Keratinocyte (primary cell): ENCODE measurements at regions not wholly inside any gene's neighbourhood (a gene's known extent, or its start where the extent isn't known, plus 50 kb on each side); places are given as distances from the start of the nearest gene placed in this dataset.

ENCODE experiments used
- EZH2 ChIP-seq: IDR thresholded peaks from one replicate; pipeline ENCODE4 v1.6.1; 2012; ENCODE audit warnings: inconsistent platforms, mild to moderate bottlenecking, low read length, moderate library complexity
- TF ChIP-seq, protein P1 (sequence below), 3 experiments: IDR thresholded peaks in 1 of 3; conservative IDR thresholded peaks in 1 of 3; optimal IDR thresholded peaks in 1 of 3; 2 replicates in 2 of 3; 3 replicates in 1 of 3; pipeline versions ENCODE3 to v1.5.1; 2011; ENCODE audit warnings: low read length in 3 of 3, mild to moderate bottlenecking in 3 of 3, moderate library complexity in 2 of 3, control low read depth in 1 of 3, inconsistent platforms in 1 of 3; ENCODE audit not compliant: insufficient read depth in 2 of 3; ENCODE audit errors: extremely low read depth in 1 of 3

GRCh38 chr1:42017730-42018129 lies 99.0 kb upstream of the HIVEP3 start:
- TF ChIP-seq, protein P1, sequence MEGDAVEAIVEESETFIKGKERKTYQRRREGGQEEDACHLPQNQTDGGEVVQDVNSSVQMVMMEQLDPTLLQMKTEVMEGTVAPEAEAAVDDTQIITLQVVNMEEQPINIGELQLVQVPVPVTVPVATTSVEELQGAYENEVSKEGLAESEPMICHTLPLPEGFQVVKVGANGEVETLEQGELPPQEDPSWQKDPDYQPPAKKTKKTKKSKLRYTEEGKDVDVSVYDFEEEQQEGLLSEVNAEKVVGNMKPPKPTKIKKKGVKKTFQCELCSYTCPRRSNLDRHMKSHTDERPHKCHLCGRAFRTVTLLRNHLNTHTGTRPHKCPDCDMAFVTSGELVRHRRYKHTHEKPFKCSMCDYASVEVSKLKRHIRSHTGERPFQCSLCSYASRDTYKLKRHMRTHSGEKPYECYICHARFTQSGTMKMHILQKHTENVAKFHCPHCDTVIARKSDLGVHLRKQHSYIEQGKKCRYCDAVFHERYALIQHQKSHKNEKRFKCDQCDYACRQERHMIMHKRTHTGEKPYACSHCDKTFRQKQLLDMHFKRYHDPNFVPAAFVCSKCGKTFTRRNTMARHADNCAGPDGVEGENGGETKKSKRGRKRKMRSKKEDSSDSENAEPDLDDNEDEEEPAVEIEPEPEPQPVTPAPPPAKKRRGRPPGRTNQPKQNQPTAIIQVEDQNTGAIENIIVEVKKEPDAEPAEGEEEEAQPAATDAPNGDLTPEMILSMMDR (optimal IDR thresholded peaks at IDR 0.05 in 1 of 3, IDR thresholded peaks at IDR 0.05 in 1 of 3, conservative IDR thresholded peaks at IDR 0.05 in 1 of 3; ENCODE audit: extremely low read depth in 1 of 3, insufficient read depth in 2 of 3, low read length in 3 of 3), result no peak
- TF ChIP-seq EZH2, result no peak
